ENCODE measurements at regions not wholly inside any gene's neighbourhood (a gene's known extent, or its start where the extent isn't known, plus 50 kb on each side); places are given as distances from the start of the nearest gene placed in this dataset.

DNA sequence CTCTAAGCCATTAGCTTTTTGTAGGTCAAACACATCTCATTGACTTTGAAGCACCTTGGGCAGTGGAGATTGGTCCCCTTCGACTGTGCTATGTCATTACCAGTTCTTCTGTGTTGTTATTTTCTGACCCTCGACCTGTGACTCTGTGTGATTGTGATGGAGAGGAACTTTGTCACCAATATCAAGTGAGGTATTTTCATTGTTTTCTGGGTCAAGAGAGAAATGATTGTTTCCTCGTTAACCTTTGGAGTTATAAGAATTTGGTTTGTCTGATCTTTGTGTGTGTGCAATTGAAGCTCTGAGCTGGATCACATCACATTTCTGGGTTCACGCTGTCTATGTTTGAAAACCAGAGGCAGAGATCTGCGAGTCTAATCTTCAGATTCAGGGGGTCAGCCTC is 432.2 kb upstream of the KLF6 start:
- DNase-seq, result no peak

GRCh38 chr10:4216726-4217125 is 431.7 kb upstream of the KLF6 start:
- DNase-seq, result no peak

- DNase-seq, result no peak
Observed at GRCh38 chr10:4215963-4216575, 431.1 kb upstream of the KLF6 start.

- DNase-seq, result no peak
Observed at GRCh38 chr10:4215485-4215884, 430.5 kb upstream of the KLF6 start.

GRCh38 chr10:4214908-4215307 is 429.9 kb upstream of the KLF6 start:
- DNase-seq, result no peak

DNA sequence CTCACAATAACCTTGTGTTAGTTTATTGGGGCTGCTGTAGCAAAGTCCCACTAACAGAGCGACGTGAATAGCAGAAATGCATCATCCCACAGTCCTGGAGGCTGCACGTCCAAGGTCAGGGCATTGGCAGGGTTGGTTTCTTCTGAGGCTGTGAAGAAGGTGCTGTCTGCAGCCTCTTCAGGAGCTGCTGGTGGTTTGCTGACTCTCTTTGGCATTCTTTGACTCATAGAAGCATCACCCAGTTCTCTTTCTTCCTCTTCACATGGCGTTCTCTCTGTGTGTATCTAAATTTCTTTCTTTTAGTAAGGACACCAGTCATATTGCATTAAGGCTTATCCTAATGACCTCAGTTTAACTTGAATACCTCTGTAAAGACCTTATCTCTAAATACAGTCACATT is 428.4 kb upstream of the KLF6 start:
- no peak for DNase-seq

DNA sequence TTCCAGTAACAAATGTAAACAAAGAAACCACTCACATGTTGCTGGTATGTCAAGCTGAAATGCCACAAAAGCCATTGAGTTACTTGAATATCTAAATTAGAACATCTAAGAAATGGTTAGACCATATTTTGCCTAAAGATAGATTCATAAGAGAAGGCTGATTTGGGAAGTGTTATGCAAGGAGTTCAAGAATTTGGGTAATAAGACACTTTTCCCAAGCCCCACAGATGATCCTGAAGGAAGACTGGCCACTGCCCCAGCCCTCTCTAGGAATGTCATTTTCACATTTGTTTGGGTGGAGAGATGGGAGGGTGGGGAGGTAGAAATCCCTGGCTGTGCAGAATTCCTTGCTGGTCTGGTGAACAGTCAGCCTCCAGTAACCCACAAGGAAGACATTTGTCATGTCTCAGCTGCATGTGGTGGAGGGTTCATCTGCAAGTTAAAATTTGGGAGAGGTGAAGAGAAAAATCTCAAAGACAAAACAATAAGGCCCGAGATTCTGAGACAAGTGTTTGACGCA is 427.2 kb upstream of the KLF6 start:
- no peak for DNase-seq

DNA sequence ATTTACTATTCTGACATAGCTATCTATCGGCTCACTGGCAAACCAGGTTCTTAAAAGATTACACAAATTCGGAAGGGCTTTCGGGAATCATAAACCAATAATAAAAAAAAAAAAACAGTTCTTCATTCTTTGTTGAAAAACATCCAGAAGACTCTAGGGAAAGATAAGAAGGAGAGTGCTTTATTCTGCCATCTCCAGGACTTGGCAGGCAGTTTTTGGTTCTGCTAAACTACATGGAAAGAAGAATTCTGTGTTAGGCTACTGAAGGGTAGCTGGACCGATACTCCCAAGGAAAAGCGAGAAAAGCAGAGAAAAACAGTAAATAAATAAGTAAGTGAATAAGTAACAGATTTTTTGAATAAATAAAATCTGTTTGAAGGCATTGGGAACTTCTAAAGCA is 423.5 kb upstream of the KLF6 start:
- no peak for DNase-seq

GRCh38 chr10:4205113-4205512 is 420.1 kb upstream of the KLF6 start:
- DNase-seq, result no peak

DNA sequence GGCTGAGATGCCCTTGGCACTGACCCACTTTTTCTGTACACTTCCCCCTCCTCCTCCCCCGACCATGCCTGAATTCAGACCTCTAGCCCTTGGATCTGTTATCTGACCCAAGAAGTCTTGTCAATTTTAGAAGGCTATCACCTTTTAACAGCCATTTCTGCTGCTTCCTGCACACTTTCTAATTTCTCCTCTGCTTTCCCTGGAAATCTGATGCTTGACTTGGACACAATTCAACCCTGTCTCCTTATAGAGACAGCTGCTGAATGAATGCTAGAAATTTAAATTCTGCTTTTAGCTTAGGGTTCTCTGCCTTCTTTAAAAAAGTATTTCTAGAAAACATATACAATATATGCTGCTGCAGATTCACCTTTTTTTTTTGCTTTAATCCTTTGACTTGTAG is 417.9 kb upstream of the KLF6 start:
- no peak for DNase-seq

- no peak for DNase-seq
Observed at GRCh38 chr10:4201866-4202825, 417.1 kb upstream of the KLF6 start.

DNA sequence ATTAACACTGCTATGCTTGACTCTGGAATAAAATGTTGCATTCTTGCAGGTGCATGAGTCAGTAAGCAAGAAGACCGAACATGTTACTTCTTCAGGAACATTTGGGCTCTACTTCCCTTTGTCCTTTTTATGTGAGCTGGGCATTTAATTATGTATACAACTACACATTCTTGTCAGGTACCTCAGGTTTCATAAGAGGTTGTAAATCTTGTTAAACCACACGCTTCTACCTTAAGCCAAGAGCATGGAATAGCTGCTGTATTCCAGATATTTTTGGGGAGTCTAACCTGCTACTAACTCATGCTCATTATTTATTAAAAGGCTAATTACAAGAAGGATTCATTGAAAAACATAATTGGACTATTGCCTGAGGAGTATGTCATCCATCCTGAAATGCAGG is 414.2 kb upstream of the KLF6 start:
- DNase-seq, result no peak

DNA sequence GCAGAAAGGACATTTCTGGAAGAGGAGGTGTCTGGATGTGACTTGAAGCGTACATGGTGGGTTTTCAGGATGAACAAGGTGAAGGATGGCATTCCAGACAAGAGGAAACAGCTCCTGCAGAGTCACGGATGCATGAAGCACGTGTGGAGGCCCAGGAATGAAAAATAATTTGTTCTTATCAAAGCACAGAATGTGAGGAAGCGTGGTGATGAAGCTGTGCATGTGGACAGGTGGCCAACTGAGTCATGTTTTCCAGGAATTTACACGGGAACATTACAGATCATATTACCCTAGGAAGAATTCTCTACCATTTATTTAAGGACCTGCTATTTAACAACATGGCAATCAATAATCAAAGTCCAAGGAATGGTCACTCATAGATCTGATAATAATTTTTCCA is 413.2 kb upstream of the KLF6 start:
- DNase-seq, result no peak

- DNase-seq, result no peak
Observed at GRCh38 chr10:4197676-4198075, 412.7 kb upstream of the KLF6 start.

DNA sequence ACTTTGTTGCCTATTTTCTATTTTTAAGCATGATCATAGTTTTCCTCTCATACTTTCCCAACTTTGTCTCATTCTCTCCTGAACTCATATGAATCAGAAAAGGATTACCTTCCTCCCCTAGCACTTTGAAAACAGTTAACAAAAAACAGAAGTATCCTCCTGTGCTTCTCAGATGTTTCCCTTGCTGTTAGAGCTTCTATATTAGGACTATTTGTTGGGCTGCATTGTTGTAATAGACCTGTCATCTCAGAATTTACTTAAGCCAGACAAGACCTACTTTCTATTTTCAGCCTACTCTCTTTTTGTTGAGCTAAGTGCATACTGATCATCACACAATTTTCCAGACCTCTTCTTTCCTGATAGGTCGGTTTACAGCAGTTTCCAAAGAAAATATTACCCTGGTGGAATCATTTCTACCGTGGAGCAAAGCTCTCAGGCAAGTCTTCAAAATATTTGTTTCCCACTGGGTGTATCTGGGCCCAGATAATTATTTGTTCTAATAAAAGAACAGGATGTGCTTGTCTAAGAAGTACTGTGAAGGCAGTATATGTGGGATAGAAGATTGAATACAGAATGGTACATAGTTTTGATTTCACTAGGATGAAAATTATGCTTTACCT is 411.9 kb upstream of the KLF6 start:
- DNase-seq, result no peak

- no peak for DNase-seq
Observed at GRCh38 chr10:4196183-4196582, 411.2 kb upstream of the KLF6 start.

- no peak for DNase-seq
Observed at GRCh38 chr10:4195213-4195612, 410.2 kb upstream of the KLF6 start.

- DNase-seq, result no peak
Observed at GRCh38 chr10:4194231-4194630, 409.2 kb upstream of the KLF6 start.

- no peak for DNase-seq
Observed at GRCh38 chr10:4191894-4192293, 406.9 kb upstream of the KLF6 start.

DNA sequence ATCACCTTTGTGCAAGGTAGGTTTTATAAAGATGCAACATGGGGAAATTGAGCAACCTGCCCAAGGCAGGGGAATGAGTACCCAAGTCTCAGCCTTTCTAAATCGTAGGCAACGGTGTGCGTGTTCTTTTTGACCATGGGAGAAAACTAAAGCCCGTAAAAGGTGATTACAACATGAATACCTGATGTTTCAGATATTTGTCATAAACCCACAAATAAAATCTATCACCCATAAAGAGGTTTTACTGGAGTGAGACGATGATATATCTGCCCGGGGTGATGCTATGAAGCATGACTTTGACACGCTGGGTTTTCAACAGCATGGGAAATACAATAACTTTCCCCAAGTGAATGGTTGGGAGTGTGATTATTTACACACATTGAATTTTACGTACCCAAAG is 406.3 kb upstream of the KLF6 start:
- no peak for DNase-seq

- DNase-seq, result no peak
Observed at GRCh38 chr10:4190876-4191275, 405.9 kb upstream of the KLF6 start.

DNA sequence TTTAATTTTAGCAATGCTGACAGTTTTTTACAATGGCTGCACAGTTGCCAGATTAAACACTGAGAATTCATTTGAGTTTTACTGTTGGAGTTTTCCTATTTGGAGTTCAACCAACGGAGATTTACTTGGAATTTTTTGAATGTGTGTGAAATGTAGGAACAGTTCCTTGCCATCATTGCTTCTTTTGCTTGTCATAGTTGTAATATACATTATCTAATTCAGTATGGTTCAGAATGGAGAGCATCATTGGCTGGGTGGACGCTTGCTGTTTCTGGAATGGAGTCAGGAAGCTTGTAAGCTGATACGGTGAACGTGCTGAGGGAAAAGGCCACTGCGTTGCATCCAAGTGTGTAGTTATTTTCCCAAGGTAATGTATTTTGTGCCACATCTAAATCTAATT is 404.3 kb upstream of the KLF6 start:
- no peak for DNase-seq

- no peak for DNase-seq
Observed at GRCh38 chr10:4188406-4188805, 403.4 kb upstream of the KLF6 start.

Measured in COR-L47 (cell line).